HAP-1 (cell line): ENCODE measurements at regions not wholly inside any gene's neighbourhood (a gene's known extent, or its start where the extent isn't known, plus 50 kb on each side); places are given as distances from the start of the nearest gene placed in this dataset.

Experiments
- DNase-seq, 2 experiments: peaks; one replicate each; pipeline ENCODE4 v3.0.0-alpha.2; 2016 to 2020; ENCODE audit warnings: low spot score in 2 of 2
- H3K27me3 ChIP-seq: fragments of 250-450 bp; sonication (Bioruptor Pico); 2 replicates; pipeline ENCODE4 v1.5.1; 2020; ENCODE audit warnings: low read depth, mild to moderate bottlenecking, moderate library complexity
- H3K36me3 ChIP-seq: fragments of 250-450 bp; sonication (Bioruptor Pico); replicated peaks from 2 replicates; pipeline ENCODE4 v1.5.1; 2020; ENCODE audit warnings: mild to moderate bottlenecking
- H3K4me1 ChIP-seq: fragments of 250-450 bp; sonication (Bioruptor Pico); 2 replicates; pipeline ENCODE4 v1.5.1; 2020; ENCODE audit warnings: mild to moderate bottlenecking
- H3K4me3 ChIP-seq: fragments of 250-450 bp; sonication (Bioruptor Pico); 2 replicates; pipeline ENCODE4 v1.5.1; 2020; ENCODE audit warnings: mild to moderate bottlenecking, moderate library complexity
- H3K9me3 ChIP-seq: fragments of 250-450 bp; sonication (Bioruptor Pico); 2 replicates; pipeline ENCODE4 v1.5.1; 2020; ENCODE audit warnings: mild to moderate bottlenecking, moderate library complexity
- in situ Hi-C: fragments of 300-500 bp; cut with MboI; formaldehyde crosslinking; loops from 3 replicates; pipeline ENCODE4 v1.14.3; 2020; ENCODE audit warnings: low sequenced_read_pairs, inconsistent platforms, mixed read lengths

- in situ Hi-C loops, result no loop called here
- no peak for DNase-seq
- H3K4me3 ChIP-seq, result no peak overlapping the region
- no peaks in the 10 kb centered on the region for H3K4me1 ChIP-seq
- H3K36me3 ChIP-seq, result no peaks in the 10 kb centered on the region
- 0 out of 2 replicates have a peak, but pooled peaks cover 4% of the 10 kb centered on the region for H3K27me3 ChIP-seq
- H3K9me3 ChIP-seq, result no peaks in the 10 kb centered on the region
These were observed 236.0 kb downstream of the IRF8 start for GRCh38 chr16:86134802-86135461.

- H3K36me3 ChIP-seq, result no peaks in the 10 kb centered on the region
These were observed 238.4 kb downstream of the IRF8 start for GRCh38 chr16:86137359-86137758.

GRCh38 chr16:86138121-86139085, 239.4 kb downstream of the IRF8 start:
- no peaks in the 10 kb centered on the region for H3K9me3 ChIP-seq
- 0 out of 2 replicates have a peak, but pooled peaks cover 4% of the 10 kb centered on the region for H3K27me3 ChIP-seq
- DNase-seq, result no peak
- no peaks in the 10 kb centered on the region for H3K36me3 ChIP-seq
- in situ Hi-C loops, result no loop called here
- H3K4me3 ChIP-seq, result no peak overlapping the region
- H3K4me1 ChIP-seq, result no peaks in the 10 kb centered on the region

More at GRCh38 chr16:86137359-86137758, 238.4 kb downstream of the IRF8 start:
- 0 out of 2 replicates have a peak, but pooled peaks cover 4% of the 10 kb centered on the region for H3K27me3 ChIP-seq
- H3K9me3 ChIP-seq, result no peaks in the 10 kb centered on the region
- no peak overlapping the region for H3K4me3 ChIP-seq
- in situ Hi-C loops, result no loop called here
- DNase-seq, result no peak
- H3K4me1 ChIP-seq, result no peaks in the 10 kb centered on the region

- Histone ChIP-seq H3K9me3 (no peaks in the 10 kb centered on the region), H3K4me3 (no peak overlapping the region), H3K36me3 (no peaks in the 10 kb centered on the region), H3K4me1 (no peaks in the 10 kb centered on the region), H3K27me3 (peaks cover 4% of the 10 kb centered on the region; the same call in 1 of the 2 replicates)
- no peak for DNase-seq
- in situ Hi-C loops, result no loop called here
These were observed 243.9 kb downstream of the IRF8 start for GRCh38 chr16:86142801-86143236.

- in situ Hi-C loops, result no loop called here
- Histone ChIP-seq H3K4me1 (no peaks in the 10 kb centered on the region), H3K9me3 (no peaks in the 10 kb centered on the region), H3K36me3 (no peaks in the 10 kb centered on the region), H3K4me3 (no peak overlapping the region), H3K27me3 (peaks cover under 1% of the 10 kb centered on the region; the same call in 1 of the 2 replicates)
- DNase-seq, result no peak
These were observed 244.7 kb downstream of the IRF8 start for GRCh38 chr16:86143666-86144065.

GRCh38 chr16:86145669-86146068, 246.7 kb downstream of the IRF8 start:
- in situ Hi-C loops, result no loop called here
- H3K27me3 ChIP-seq, result no peaks in the 10 kb centered on the region; the same call in 1 of the 2 replicates
- no peaks in the 10 kb centered on the region for H3K36me3 ChIP-seq
- no peaks in the 10 kb centered on the region for H3K9me3 ChIP-seq
- H3K4me3 ChIP-seq, result no peak overlapping the region
- no peak for DNase-seq
- no peaks in the 10 kb centered on the region for H3K4me1 ChIP-seq

GRCh38 chr16:86150641-86151238, 251.8 kb downstream of the IRF8 start:
- H3K27me3 ChIP-seq, result no peaks in the 10 kb centered on the region; the same call in 1 of the 2 replicates
- H3K4me3 ChIP-seq, result no peak overlapping the region
- no peaks in the 10 kb centered on the region for H3K4me1 ChIP-seq
- no peaks in the 10 kb centered on the region for H3K36me3 ChIP-seq
- DNase-seq, result no peak
- in situ Hi-C loops, result no loop called here
- H3K9me3 ChIP-seq, result no peaks in the 10 kb centered on the region

GRCh38 chr16:86151239-86151851, 252.4 kb downstream of the IRF8 start:
- H3K4me1 ChIP-seq, result no peaks in the 10 kb centered on the region
- no peak overlapping the region for H3K4me3 ChIP-seq
- H3K27me3 ChIP-seq, result no peaks in the 10 kb centered on the region; the same call in 1 of the 2 replicates
- H3K36me3 ChIP-seq, result no peaks in the 10 kb centered on the region
- H3K9me3 ChIP-seq, result no peaks in the 10 kb centered on the region
- DNase-seq, result no peak
- in situ Hi-C loops, result no loop called here

GRCh38 chr16:86156155-86156554, 257.2 kb downstream of the IRF8 start:
- no peaks in the 10 kb centered on the region for H3K4me1 ChIP-seq
- in situ Hi-C loops, result no loop called here
- H3K4me3 ChIP-seq, result no peak overlapping the region
- DNase-seq, result no peak
- H3K27me3 ChIP-seq, result no peaks in the 10 kb centered on the region
- H3K36me3 ChIP-seq, result no peaks in the 10 kb centered on the region
- peaks cover 4% of the 10 kb centered on the region; the same call in 1 of the 2 replicates for H3K9me3 ChIP-seq

- in situ Hi-C loops, result no loop called here
- DNase-seq, result no peak
- H3K4me3 ChIP-seq, result no peak overlapping the region
- H3K4me1 ChIP-seq, result no peaks in the 10 kb centered on the region
- no peaks in the 10 kb centered on the region for H3K27me3 ChIP-seq
- peaks cover 4% of the 10 kb centered on the region; the same call in 1 of the 2 replicates for H3K9me3 ChIP-seq
- no peaks in the 10 kb centered on the region for H3K36me3 ChIP-seq
These were observed 258.8 kb downstream of the IRF8 start for GRCh38 chr16:86157616-86158247.

GRCh38 chr16:86158688-86159360, 259.9 kb downstream of the IRF8 start:
- Histone ChIP-seq H3K4me1 (no peaks in the 10 kb centered on the region), H3K36me3 (no peaks in the 10 kb centered on the region), H3K27me3 (no peaks in the 10 kb centered on the region), H3K9me3 (peaks cover 4% of the 10 kb centered on the region; the same call in 1 of the 2 replicates), H3K4me3 (no peak overlapping the region)
- peak in 1 of 2 experiments; percentile 9 for DNase-seq
- in situ Hi-C loops, result no loop called here

GRCh38 chr16:86165479-86165878, 266.5 kb downstream of the IRF8 start:
- H3K4me3 ChIP-seq, result no peak overlapping the region
- no peaks in the 10 kb centered on the region for H3K36me3 ChIP-seq
- DNase-seq, result no peak
- no peaks in the 10 kb centered on the region for H3K9me3 ChIP-seq
- in situ Hi-C loops, result no loop called here
- H3K27me3 ChIP-seq, result no peaks in the 10 kb centered on the region
- no peaks in the 10 kb centered on the region for H3K4me1 ChIP-seq
